Right lobe of liver (tissue), 4 donors: ENCODE measurements at regions not wholly inside any gene's neighbourhood (a gene's known extent, or its start where the extent isn't known, plus 50 kb on each side); places are given as distances from the start of the nearest gene placed in this dataset.

Experiments used
- CTCF ChIP-seq, 4 donors: fragments of 200-600 bp in 3 of 4; fragments of 450-650 bp in 1 of 4; IDR thresholded peaks; one replicate each; pipeline versions ENCODE4 v1.5.1 to v1.8.0; 2016 to 2022; ENCODE audit warnings: antibody characterized with exemption in 4 of 4, mild to moderate bottlenecking in 2 of 4
- POLR2A ChIP-seq: fragments of 450-650 bp; IDR thresholded peaks from one replicate; pipeline ENCODE4 v1.6.1; 2017; ENCODE audit warnings: antibody characterized with exemption, mild to moderate bottlenecking
- donor health status: DM: no; HTN: no; CAD: no.
- donor health status: DM: no; HTN: no; CAD: no.
- donor health status: DM: no; HTN: yes; CAD: no.

- TF ChIP-seq CTCF (IDR thresholded peaks at IDR 0.05) = no peak
- TF ChIP-seq POLR2A = no peak
These were observed 51.4 kb upstream of the RGS1 start for GRCh38 chr1:192524223-192524622.
